Liver (tissue), 8 donors: ENCODE measurements at regions not wholly inside any gene's neighbourhood (a gene's known extent, or its start where the extent isn't known, plus 50 kb on each side); places are given as distances from the start of the nearest gene placed in this dataset.

Experiments used
- DNase-seq: peaks from one replicate; pipeline ENCODE4 v3.0.0-alpha.2; 2017; ENCODE audit warnings: low spot score
- H3K27ac ChIP-seq, 2 donors: one replicate each; pipeline ENCODE4 v1.7.0; 2013; ENCODE audit warnings: inconsistent platforms in 2 of 2, low read length in 2 of 2, control low read depth in 1 of 2, low read depth in 1 of 2, mild to moderate bottlenecking in 1 of 2
- H3K27me3 ChIP-seq, 4 donors: one replicate each; pipeline versions ENCODE4 v1.6.1 to v1.7.0; 2013; ENCODE audit warnings: low read length in 3 of 4, inconsistent platforms in 1 of 4, mild to moderate bottlenecking in 1 of 4, moderate library complexity in 1 of 4; ENCODE audit not compliant: control insufficient read depth in 4 of 4, insufficient read depth in 4 of 4
- H3K36me3 ChIP-seq, 4 donors: one replicate each; pipeline versions ENCODE4 v1.6.1 to v1.7.0; 2013; ENCODE audit warnings: low read length in 3 of 4, mild to moderate bottlenecking in 3 of 4, low read depth in 1 of 4, moderate library complexity in 1 of 4; ENCODE audit not compliant: control insufficient read depth in 4 of 4, insufficient read depth in 3 of 4
- H3K4me1 ChIP-seq, 4 donors: one replicate each; pipeline versions ENCODE4 v1.6.1 to v1.7.0; 2013; ENCODE audit warnings: low read length in 3 of 4, mild to moderate bottlenecking in 3 of 4, moderate library complexity in 1 of 4; ENCODE audit not compliant: control insufficient read depth in 4 of 4, insufficient read depth in 4 of 4
- H3K4me3 ChIP-seq, 3 donors: one replicate each; pipeline versions ENCODE4 v1.6.1 to v1.7.0; 2013; ENCODE audit warnings: low read length in 3 of 3, control low read depth in 1 of 3, low read depth in 1 of 3, mild to moderate bottlenecking in 1 of 3
- H3K9ac ChIP-seq, 2 donors: one replicate each; pipeline ENCODE4 v1.7.0; 2013; ENCODE audit warnings: low read length in 2 of 2, mild to moderate bottlenecking in 2 of 2, moderate library complexity in 2 of 2, control low read depth in 1 of 2, low read depth in 1 of 2
- H3K9me3 ChIP-seq, 4 donors: one replicate each; pipeline versions ENCODE4 v1.6.1 to v1.7.0; 2013; ENCODE audit warnings: low read length in 3 of 4; ENCODE audit not compliant: control insufficient read depth in 4 of 4
- ATF3 ChIP-seq: IDR thresholded peaks from 2 replicates; pipeline ENCODE4 v1.6.1; 2016; ENCODE audit warnings: antibody characterized with exemption
- FOXA1 ChIP-seq: IDR thresholded peaks from 2 replicates; pipeline ENCODE4 v1.6.1; 2016; ENCODE audit warnings: antibody characterized with exemption
- FOXA2 ChIP-seq: IDR thresholded peaks from 2 replicates; pipeline ENCODE4 v1.6.1; 2016; ENCODE audit warnings: antibody characterized with exemption
- GABPA ChIP-seq, 2 donors: IDR thresholded peaks in 1 of 2; conservative IDR thresholded peaks in 1 of 2; 2 replicates each; pipeline ENCODE4 v1.6.1; 2016; ENCODE audit warnings: antibody characterized with exemption in 2 of 2, mild to moderate bottlenecking in 1 of 2, moderate library complexity in 1 of 2
- HNF4A ChIP-seq, 2 donors: conservative IDR thresholded peaks; 2 replicates each; pipeline ENCODE4 v1.6.1; 2016; ENCODE audit warnings: antibody characterized with exemption in 2 of 2, mild to moderate bottlenecking in 2 of 2
- HNF4G ChIP-seq: IDR thresholded peaks from 2 replicates; pipeline ENCODE4 v1.6.1; 2016; ENCODE audit warnings: antibody characterized with exemption
- JUND ChIP-seq, 2 donors: IDR thresholded peaks; 2 replicates each; pipeline ENCODE4 v1.6.1; 2016; ENCODE audit warnings: antibody characterized with exemption in 2 of 2
- NR2F2 ChIP-seq: IDR thresholded peaks from 2 replicates; pipeline ENCODE4 v1.6.1; 2016; ENCODE audit warnings: antibody characterized with exemption
- RAD21 ChIP-seq, 2 donors: IDR thresholded peaks; 2 replicates each; pipeline ENCODE4 v1.6.1; 2016; ENCODE audit warnings: antibody characterized with exemption in 2 of 2, mild to moderate bottlenecking in 2 of 2
- SP1 ChIP-seq: IDR thresholded peaks from 2 replicates; pipeline ENCODE4 v1.6.1; 2018; ENCODE audit warnings: antibody characterized with exemption, mild to moderate bottlenecking
- TAF1 ChIP-seq: conservative IDR thresholded peaks from 2 replicates; pipeline ENCODE4 v1.6.1; 2016; ENCODE audit warnings: antibody characterized with exemption, mild to moderate bottlenecking
- YY1 ChIP-seq: IDR thresholded peaks from 2 replicates; pipeline ENCODE4 v1.6.1; 2016; ENCODE audit warnings: antibody characterized with exemption, mild to moderate bottlenecking
- WGBS: extraction: QIAGEN DNeasy Blood & Tissue Kit; methylation state at CpG from one replicate; pipeline ENCODE4 v1.1.7; 2013; 5-methylcytosine and 5-hydroxymethylcytosine counted together
- TF ChIP-seq, protein P1 (sequence below): IDR thresholded peaks from 2 replicates; pipeline ENCODE4 v1.6.1; 2016; ENCODE audit warnings: antibody characterized with exemption
- TF ChIP-seq, protein P2 (sequence below): fragments of 150-350 bp; IDR thresholded peaks from 2 replicates; pipeline ENCODE4 v1.5.1; 2017; ENCODE audit warnings: improper control_type of control experiment, low read depth, low read length; ENCODE audit not compliant: missing input control
- donor health status: healthy.
- donor health status: healthy.
- donor health status: healthy.
- donor health status: healthy.
- donor health status: healthy.

- TF ChIP-seq, protein P1, sequence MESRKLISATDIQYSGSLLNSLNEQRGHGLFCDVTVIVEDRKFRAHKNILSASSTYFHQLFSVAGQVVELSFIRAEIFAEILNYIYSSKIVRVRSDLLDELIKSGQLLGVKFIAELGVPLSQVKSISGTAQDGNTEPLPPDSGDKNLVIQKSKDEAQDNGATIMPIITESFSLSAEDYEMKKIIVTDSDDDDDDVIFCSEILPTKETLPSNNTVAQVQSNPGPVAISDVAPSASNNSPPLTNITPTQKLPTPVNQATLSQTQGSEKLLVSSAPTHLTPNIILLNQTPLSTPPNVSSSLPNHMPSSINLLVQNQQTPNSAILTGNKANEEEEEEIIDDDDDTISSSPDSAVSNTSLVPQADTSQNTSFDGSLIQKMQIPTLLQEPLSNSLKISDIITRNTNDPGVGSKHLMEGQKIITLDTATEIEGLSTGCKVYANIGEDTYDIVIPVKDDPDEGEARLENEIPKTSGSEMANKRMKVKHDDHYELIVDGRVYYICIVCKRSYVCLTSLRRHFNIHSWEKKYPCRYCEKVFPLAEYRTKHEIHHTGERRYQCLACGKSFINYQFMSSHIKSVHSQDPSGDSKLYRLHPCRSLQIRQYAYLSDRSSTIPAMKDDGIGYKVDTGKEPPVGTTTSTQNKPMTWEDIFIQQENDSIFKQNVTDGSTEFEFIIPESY = no peak
- no peak for TF ChIP-seq HNF4A (conservative IDR thresholded peaks at IDR 0.05)
- TF ChIP-seq RAD21 (IDR thresholded peaks at IDR 0.05) = no peak
- TF ChIP-seq JUND (IDR thresholded peaks at IDR 0.05) = no peak
- TF ChIP-seq ATF3 = no peak
- TF ChIP-seq SP1 = no peak
- TF ChIP-seq FOXA1 = no peak
- TF ChIP-seq TAF1 = no peak
- no peak for TF ChIP-seq FOXA2
Measured at GRCh38 chr3:72384602-72385001, 463.6 kb downstream of the SHQ1 start (continued).

- no peaks in the 10 kb centered on the region for H3K36me3 ChIP-seq
Measured at GRCh38 chr3:72383883-72384282, 464.4 kb downstream of the SHQ1 start.

DNA sequence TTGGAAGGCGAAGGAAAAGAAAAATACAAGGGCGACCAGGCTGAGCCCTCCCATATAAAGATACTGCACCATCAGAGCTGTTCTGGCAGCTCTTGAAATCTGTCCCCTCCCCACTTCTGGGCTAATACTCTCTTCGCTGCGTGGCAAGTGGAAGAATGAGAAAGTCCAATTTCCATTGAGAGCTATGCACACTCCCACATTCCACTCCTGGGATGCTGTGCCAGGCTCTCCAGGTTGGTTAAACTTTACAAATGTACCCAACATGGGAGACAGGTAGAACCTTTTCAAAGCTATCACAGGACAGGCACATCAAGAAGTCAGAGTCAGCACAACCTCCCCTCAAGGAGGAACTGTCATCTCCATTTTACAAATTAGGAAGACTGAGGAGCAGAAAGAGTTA, 465.0 kb downstream of the SHQ1 start:
- Histone ChIP-seq H3K4me1 (peaks cover 0 to 11% (median 8%) of the 10 kb centered on the region in 4 donors), H3K36me3 (peaks cover 0 to 3% (median 1%) of the 10 kb centered on the region in 4 donors), H3K27ac (no peak overlapping the region), H3K9me3 (no peaks in the 10 kb centered on the region), H3K9ac (no peak overlapping the region), H3K27me3 (no peaks in the 10 kb centered on the region), H3K4me3 (no peak overlapping the region)
- DNase-seq = no peak
- no peak for TF ChIP-seq GABPA (IDR thresholded peaks at IDR 0.05 in 1 of 2, conservative IDR thresholded peaks at IDR 0.05 in 1 of 2)
- no peak for TF ChIP-seq RAD21 (IDR thresholded peaks at IDR 0.05)
- TF ChIP-seq HNF4A (conservative IDR thresholded peaks at IDR 0.05) = no peak
- TF ChIP-seq, protein P1 = no peak
- TF ChIP-seq JUND (IDR thresholded peaks at IDR 0.05) = no peak
- no peak for TF ChIP-seq HNF4G
- TF ChIP-seq FOXA1 = no peak
- TF ChIP-seq FOXA2 = no peak
- TF ChIP-seq NR2F2 = no peak
- TF ChIP-seq, protein P2, sequence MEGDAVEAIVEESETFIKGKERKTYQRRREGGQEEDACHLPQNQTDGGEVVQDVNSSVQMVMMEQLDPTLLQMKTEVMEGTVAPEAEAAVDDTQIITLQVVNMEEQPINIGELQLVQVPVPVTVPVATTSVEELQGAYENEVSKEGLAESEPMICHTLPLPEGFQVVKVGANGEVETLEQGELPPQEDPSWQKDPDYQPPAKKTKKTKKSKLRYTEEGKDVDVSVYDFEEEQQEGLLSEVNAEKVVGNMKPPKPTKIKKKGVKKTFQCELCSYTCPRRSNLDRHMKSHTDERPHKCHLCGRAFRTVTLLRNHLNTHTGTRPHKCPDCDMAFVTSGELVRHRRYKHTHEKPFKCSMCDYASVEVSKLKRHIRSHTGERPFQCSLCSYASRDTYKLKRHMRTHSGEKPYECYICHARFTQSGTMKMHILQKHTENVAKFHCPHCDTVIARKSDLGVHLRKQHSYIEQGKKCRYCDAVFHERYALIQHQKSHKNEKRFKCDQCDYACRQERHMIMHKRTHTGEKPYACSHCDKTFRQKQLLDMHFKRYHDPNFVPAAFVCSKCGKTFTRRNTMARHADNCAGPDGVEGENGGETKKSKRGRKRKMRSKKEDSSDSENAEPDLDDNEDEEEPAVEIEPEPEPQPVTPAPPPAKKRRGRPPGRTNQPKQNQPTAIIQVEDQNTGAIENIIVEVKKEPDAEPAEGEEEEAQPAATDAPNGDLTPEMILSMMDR = no peak
- TF ChIP-seq YY1 = no peak
- 88% methylated on average over 4 of the region's 4 CpGs for WGBS

More at GRCh38 chr3:72383883-72384282, 464.4 kb downstream of the SHQ1 start:
- Histone ChIP-seq H3K27me3 (no peaks in the 10 kb centered on the region), H3K4me1 (peaks cover 0 to 11% (median 6%) of the 10 kb centered on the region in 4 donors), H3K4me3 (no peak overlapping the region), H3K27ac (no peak overlapping the region), H3K9me3 (no peaks in the 10 kb centered on the region), H3K9ac (no peak overlapping the region)
- WGBS = 94% methylated on average over 4 of the region's 4 CpGs
- TF ChIP-seq HNF4G = no peak
- no peak for TF ChIP-seq FOXA1
- DNase-seq = no peak
